MM.1S (cell line): ENCODE measurements at regions not wholly inside any gene's neighbourhood (a gene's known extent, or its start where the extent isn't known, plus 50 kb on each side); places are given as distances from the start of the nearest gene placed in this dataset.

Source experiments
- DNase-seq: peaks from one replicate; pipeline ENCODE4 v3.0.0-alpha.2; 2015
- H2AFZ ChIP-seq: fragments of 300-600 bp; sonication (generic); 2 replicates; pipeline ENCODE4 v1.6.0; 2016; ENCODE audit warnings: antibody characterized with exemption, low read length
- H3F3A ChIP-seq: fragments of 300-600 bp; sonication (generic); 2 replicates; pipeline ENCODE4 v1.6.1; 2016; ENCODE audit warnings: mild to moderate bottlenecking, antibody characterized with exemption, low read length, moderate library complexity, mixed read lengths; ENCODE audit not compliant: insufficient read depth
- H3K27ac ChIP-seq: fragments of 300-600 bp; sonication (generic); 2 replicates; pipeline ENCODE4 v1.5.1; 2016; ENCODE audit warnings: mild to moderate bottlenecking, low read length
- H3K27me3 ChIP-seq: fragments of 300-600 bp; sonication (generic); replicated peaks from 2 replicates; pipeline ENCODE4 v1.6.0; 2016; ENCODE audit warnings: low read length; ENCODE audit not compliant: insufficient read depth
- H3K36me3 ChIP-seq: fragments of 300-600 bp; sonication (generic); replicated peaks from 2 replicates; pipeline ENCODE4 v1.6.1; 2016; ENCODE audit warnings: mild to moderate bottlenecking, low read length, mixed read lengths; ENCODE audit not compliant: insufficient read depth
- H3K4me1 ChIP-seq: fragments of 300-600 bp; sonication (generic); 2 replicates; pipeline ENCODE4 v1.6.1; 2016; ENCODE audit warnings: low read length, mixed read lengths
- H3K4me2 ChIP-seq: fragments of 300-600 bp; sonication (generic); 2 replicates; pipeline ENCODE4 v1.6.0; 2016; ENCODE audit warnings: low read depth, low read length
- H3K4me3 ChIP-seq: fragments of 300-600 bp; sonication (generic); 2 replicates; pipeline ENCODE4 v1.5.1; 2016; ENCODE audit warnings: low read length, mixed read lengths
- H3K79me2 ChIP-seq: fragments of 300-600 bp; sonication (generic); 2 replicates; pipeline ENCODE4 v1.6.1; 2016; ENCODE audit warnings: mixed run types, low read length, mixed read lengths
- H3K9ac ChIP-seq: fragments of 300-600 bp; sonication (generic); 2 replicates; pipeline ENCODE4 v1.6.1; 2016; ENCODE audit warnings: low read length, mixed read lengths
- H3K9me2 ChIP-seq: fragments of 300-600 bp; sonication (generic); replicated peaks from 2 replicates; pipeline ENCODE4 v1.6.1; 2016; ENCODE audit warnings: mild to moderate bottlenecking, low read length, mixed read lengths; ENCODE audit not compliant: insufficient read depth
- H3K9me3 ChIP-seq: fragments of 300-600 bp; sonication (generic); replicated peaks from 2 replicates; pipeline ENCODE4 v1.6.1; 2016; ENCODE audit warnings: mild to moderate bottlenecking, low read length, mixed read lengths; ENCODE audit not compliant: insufficient read depth
- H4K20me1 ChIP-seq: fragments of 300-600 bp; sonication (generic); 2 replicates; pipeline ENCODE4 v1.6.1; 2016; ENCODE audit warnings: mild to moderate bottlenecking, low read length, moderate library complexity, mixed read lengths; ENCODE audit not compliant: insufficient read depth
- EZH2 ChIP-seq: fragments of 300-600 bp; sonication (generic); optimal IDR thresholded peaks from 2 replicates; pipeline ENCODE3; 2017; ENCODE audit warnings: low read depth, mild to moderate bottlenecking, antibody characterized with exemption, low read length, mixed read lengths
- EZH2phosphoT487 ChIP-seq: fragments of 300-600 bp; sonication (generic); IDR thresholded peaks from 2 replicates; pipeline ENCODE4 v1.6.1; 2018; ENCODE audit warnings: antibody characterized with exemption, low read length
- TF ChIP-seq, protein P1 (sequence below): fragments of 300-600 bp; sonication (generic); IDR thresholded peaks from 2 replicates; pipeline ENCODE4 v1.5.1; 2016; ENCODE audit warnings: antibody characterized with exemption, low read length, mixed read lengths

DNA sequence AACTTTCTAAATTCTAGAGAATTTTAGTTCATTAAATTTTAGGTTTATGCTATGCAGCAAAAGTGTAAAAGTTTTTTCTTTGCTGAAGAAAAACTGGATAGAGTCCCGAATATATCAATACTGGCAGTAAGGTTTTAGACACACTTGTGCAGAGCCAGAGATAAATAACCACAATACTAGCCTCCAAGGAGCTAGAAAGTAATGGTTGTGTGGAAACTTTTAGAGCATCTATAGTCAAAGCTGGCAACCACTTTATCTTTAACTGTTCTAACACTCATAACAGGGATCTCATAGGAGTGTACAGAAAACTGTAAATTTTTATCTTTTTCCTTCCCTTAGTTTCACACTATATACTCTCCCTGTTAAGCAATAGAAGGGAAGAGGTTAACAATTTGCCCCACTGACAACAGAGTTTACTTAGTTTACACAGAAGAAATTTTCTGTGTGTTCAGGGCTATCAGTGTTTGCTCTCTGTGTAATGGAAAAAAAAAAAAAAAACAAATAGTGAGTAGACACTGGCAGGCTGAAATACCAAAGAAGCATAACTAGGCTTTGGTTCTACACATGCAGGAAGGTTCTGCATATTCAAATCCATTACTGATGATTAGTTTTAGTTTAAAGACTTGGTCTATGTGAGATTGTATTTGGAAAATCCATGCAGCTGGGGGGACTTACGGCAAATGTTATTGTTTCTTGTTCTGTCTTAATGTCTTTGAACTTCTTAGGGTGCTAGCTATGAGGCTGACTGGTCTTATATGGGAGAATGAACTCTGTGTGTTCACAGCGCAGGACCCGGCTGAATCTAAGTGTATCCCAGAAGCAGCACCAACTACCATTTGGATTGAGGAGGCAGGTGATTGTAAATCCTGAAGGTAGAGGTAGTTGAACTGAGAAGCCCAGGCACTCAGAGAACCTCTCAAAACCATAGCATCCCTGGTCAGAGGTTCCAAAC lies 187.6 kb downstream of the PCSK1 start:
- H4K20me1 ChIP-seq: no peaks in the 10 kb centered on the region
- H3K4me1 ChIP-seq: no peaks in the 10 kb centered on the region
- H3K9me2 ChIP-seq: no peaks in the 10 kb centered on the region
- H2AFZ ChIP-seq: no peak overlapping the region
- no peaks in the 10 kb centered on the region for H3K79me2 ChIP-seq
- H3K36me3 ChIP-seq: no peaks in the 10 kb centered on the region
- H3K4me3 ChIP-seq: no peak overlapping the region
- H3K9ac ChIP-seq: no peak overlapping the region
- TF ChIP-seq EZH2 (no peak), EZH2phosphoT487 (no peak)
- TF ChIP-seq, protein P1, sequence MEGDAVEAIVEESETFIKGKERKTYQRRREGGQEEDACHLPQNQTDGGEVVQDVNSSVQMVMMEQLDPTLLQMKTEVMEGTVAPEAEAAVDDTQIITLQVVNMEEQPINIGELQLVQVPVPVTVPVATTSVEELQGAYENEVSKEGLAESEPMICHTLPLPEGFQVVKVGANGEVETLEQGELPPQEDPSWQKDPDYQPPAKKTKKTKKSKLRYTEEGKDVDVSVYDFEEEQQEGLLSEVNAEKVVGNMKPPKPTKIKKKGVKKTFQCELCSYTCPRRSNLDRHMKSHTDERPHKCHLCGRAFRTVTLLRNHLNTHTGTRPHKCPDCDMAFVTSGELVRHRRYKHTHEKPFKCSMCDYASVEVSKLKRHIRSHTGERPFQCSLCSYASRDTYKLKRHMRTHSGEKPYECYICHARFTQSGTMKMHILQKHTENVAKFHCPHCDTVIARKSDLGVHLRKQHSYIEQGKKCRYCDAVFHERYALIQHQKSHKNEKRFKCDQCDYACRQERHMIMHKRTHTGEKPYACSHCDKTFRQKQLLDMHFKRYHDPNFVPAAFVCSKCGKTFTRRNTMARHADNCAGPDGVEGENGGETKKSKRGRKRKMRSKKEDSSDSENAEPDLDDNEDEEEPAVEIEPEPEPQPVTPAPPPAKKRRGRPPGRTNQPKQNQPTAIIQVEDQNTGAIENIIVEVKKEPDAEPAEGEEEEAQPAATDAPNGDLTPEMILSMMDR: no peak
- no peaks in the 10 kb centered on the region for H3F3A ChIP-seq
- H3K27ac ChIP-seq: no peak overlapping the region
- no peaks in the 10 kb centered on the region for H3K9me3 ChIP-seq
- H3K4me2 ChIP-seq: no peak overlapping the region
- H3K27me3 ChIP-seq: no peaks in the 10 kb centered on the region
- DNase-seq: no peak

DNA sequence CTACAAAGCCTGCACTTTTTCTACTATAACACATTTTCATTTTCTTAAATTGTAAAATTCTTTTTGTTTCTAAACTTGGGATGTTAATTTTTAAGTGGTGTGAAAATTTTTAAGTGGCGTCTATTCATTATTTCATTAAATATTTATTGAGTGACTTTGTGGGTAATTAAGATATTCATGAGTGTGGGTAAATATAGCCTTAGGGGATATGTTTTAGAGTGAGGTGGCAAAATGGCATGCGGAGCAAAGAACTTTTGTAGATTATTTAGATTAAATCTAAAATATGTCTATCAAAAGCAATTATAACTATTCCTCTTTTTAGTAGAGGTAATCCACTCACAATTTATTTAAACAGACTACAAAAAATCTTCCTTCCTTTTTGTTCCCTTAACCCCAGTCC lies 188.4 kb downstream of the PCSK1 start:
- H3K4me1 ChIP-seq: no peaks in the 10 kb centered on the region
- no peak overlapping the region for H3K4me3 ChIP-seq
- TF ChIP-seq EZH2: no peak
- TF ChIP-seq, protein P1: no peak
- no peak for TF ChIP-seq EZH2phosphoT487
- no peak overlapping the region for H3K9ac ChIP-seq
- H2AFZ ChIP-seq: no peak overlapping the region
- no peaks in the 10 kb centered on the region for H3K9me2 ChIP-seq
- no peaks in the 10 kb centered on the region for H3K27me3 ChIP-seq
- H3K4me2 ChIP-seq: no peak overlapping the region
- no peak for DNase-seq
- H3K79me2 ChIP-seq: no peaks in the 10 kb centered on the region
- H3K9me3 ChIP-seq: no peaks in the 10 kb centered on the region
- H3F3A ChIP-seq: no peaks in the 10 kb centered on the region
- H4K20me1 ChIP-seq: no peaks in the 10 kb centered on the region
- no peaks in the 10 kb centered on the region for H3K36me3 ChIP-seq
- H3K27ac ChIP-seq: no peak overlapping the region

DNA sequence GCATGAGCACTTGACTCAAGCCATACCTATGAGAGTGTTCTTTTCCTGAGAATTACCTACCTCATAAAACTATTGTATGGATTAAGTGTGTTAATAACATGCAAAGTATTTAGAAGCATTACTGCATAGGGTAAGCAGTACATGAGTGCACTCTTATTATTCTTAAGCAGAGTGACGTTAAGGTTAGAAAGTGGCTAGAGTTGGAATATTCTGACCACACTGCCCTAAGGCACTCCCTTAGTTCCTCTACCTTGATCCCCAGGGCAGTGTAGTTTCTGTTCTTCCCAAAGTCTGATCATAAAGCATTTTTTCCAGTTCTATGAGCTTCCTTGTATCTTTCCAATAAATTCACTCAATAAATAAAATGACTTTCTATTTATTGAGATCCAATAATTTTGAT lies 189.2 kb downstream of the PCSK1 start:
- Histone ChIP-seq H3K27ac (no peak overlapping the region), H4K20me1 (no peaks in the 10 kb centered on the region), H3K36me3 (no peaks in the 10 kb centered on the region), H3K4me1 (no peaks in the 10 kb centered on the region), H3K9me3 (no peaks in the 10 kb centered on the region), H3K27me3 (no peaks in the 10 kb centered on the region), H3K4me3 (no peak overlapping the region), H3F3A (no peaks in the 10 kb centered on the region), H3K79me2 (no peaks in the 10 kb centered on the region), H3K9me2 (no peaks in the 10 kb centered on the region), H2AFZ (no peak overlapping the region), H3K9ac (no peak overlapping the region), H3K4me2 (no peak overlapping the region)
- DNase-seq: no peak
- TF ChIP-seq, protein P1: no peak
